Aorta (tissue), 5 donors: ENCODE measurements at regions not wholly inside any gene's neighbourhood (a gene's known extent, or its start where the extent isn't known, plus 50 kb on each side); places are given as distances from the start of the nearest gene placed in this dataset.
A peak's percentile ranks its signal among the peaks of the same experiment; 100 is the strongest.

ENCODE experiments used
- ATAC-seq: fragments of 200-7000 bp; cut with Tn5 transposase; one replicate; pipeline ENCODE4 v1.9.1; 2022; ENCODE audit warnings: moderate library complexity; ENCODE audit not compliant: low FRiP score
- DNase-seq, 2 donors: peaks; one replicate each; pipeline ENCODE4 v3.0.0-alpha.2; 2020
- H3K27ac ChIP-seq, 2 donors: one replicate each; pipeline ENCODE4 v1.5.1; 2013; ENCODE audit warnings: low read length in 2 of 2, mild to moderate bottlenecking in 2 of 2, moderate library complexity in 2 of 2, control low read depth in 1 of 2, inconsistent platforms in 1 of 2, low read depth in 1 of 2
- H3K27me3 ChIP-seq, 2 donors: one replicate each; pipeline ENCODE4 v1.6.1; 2013; ENCODE audit warnings: control low read depth in 1 of 2, low read length in 1 of 2, mild to moderate bottlenecking in 1 of 2, moderate library complexity in 1 of 2; ENCODE audit not compliant: insufficient read depth in 2 of 2, control insufficient read depth in 1 of 2
- H3K36me3 ChIP-seq, 2 donors: one replicate each; pipeline ENCODE4 v1.6.1; 2013; ENCODE audit warnings: control low read depth in 1 of 2, low read length in 1 of 2, mild to moderate bottlenecking in 1 of 2; ENCODE audit not compliant: insufficient read depth in 2 of 2, control insufficient read depth in 1 of 2
- H3K4me1 ChIP-seq, 2 donors: one replicate each; pipeline ENCODE4 v1.6.1; 2013; ENCODE audit warnings: low read length in 2 of 2, control low read depth in 1 of 2, mild to moderate bottlenecking in 1 of 2, moderate library complexity in 1 of 2; ENCODE audit not compliant: insufficient read depth in 2 of 2, control insufficient read depth in 1 of 2
- H3K4me3 ChIP-seq, 2 donors: one replicate each; pipeline ENCODE4 v1.5.1; 2013; ENCODE audit warnings: low read length in 2 of 2, control low read depth in 1 of 2, mild to moderate bottlenecking in 1 of 2
- H3K9me3 ChIP-seq: one replicate; pipeline ENCODE4 v1.6.1; 2013; ENCODE audit warnings: mild to moderate bottlenecking, low read length; ENCODE audit not compliant: control insufficient read depth
- WGBS, 2 donors: extraction: QIAGEN DNeasy Blood & Tissue Kit; methylation state at CpG; one replicate each; pipeline ENCODE4 v1.1.7; 2013; 5-methylcytosine and 5-hydroxymethylcytosine counted together
- intact Hi-C, 2 donors: fragments of 100-400 bp; cut with DNase I; formaldehyde crosslinking; loops; one replicate each; pipeline versions ENCODE4 v1.14.2 to v1.15.0; 2022
- donor health status: healthy with polysubstance abuse.
- donor health status: Bipolar disorder and iron deficiency.
- donor health status: DM: no; HTN: no; CAD: no.
- donor health status: DM: no; HTN: no; CAD: no.
- donor health status: DM: yes; HTN: yes; CAD: no.

GRCh38 chr6:159604443-159604956 is 88.5 kb downstream of the SOD2 start:
- H3K27ac ChIP-seq: no peak overlapping the region
- no peaks in the 10 kb centered on the region for H3K27me3 ChIP-seq
- WGBS, 2 donors: 78 to 85% methylated on average over 6 of the region's 6 CpGs
- intact Hi-C loops: no loop called here
- no peaks in the 10 kb centered on the region for H3K9me3 ChIP-seq
- no peak overlapping the region for H3K4me3 ChIP-seq
- H3K36me3 ChIP-seq: no peaks in the 10 kb centered on the region
- ATAC-seq: no peak
- DNase-seq: no peak
- H3K4me1 ChIP-seq: no peaks in the 10 kb centered on the region

GRCh38 chr6:159602431-159603041 is 90.5 kb downstream of the SOD2 start:
- intact Hi-C loops: no loop called here

GRCh38 chr6:159601211-159601610 is 91.8 kb downstream of the SOD2 start:
- 96 to 98% methylated on average over 6 of the region's 6 CpGs for WGBS, 2 donors
- no peak overlapping the region for H3K4me3 ChIP-seq
- no peak overlapping the region for H3K27ac ChIP-seq
- H3K27me3 ChIP-seq: no peaks in the 10 kb centered on the region
- DNase-seq (no peak), ATAC-seq (no peak)
- H3K9me3 ChIP-seq: no peaks in the 10 kb centered on the region
- intact Hi-C loops: no loop called here
- H3K36me3 ChIP-seq: no peaks in the 10 kb centered on the region
- H3K4me1 ChIP-seq: no peaks in the 10 kb centered on the region

More at GRCh38 chr6:159602431-159603041, 90.5 kb downstream of the SOD2 start:
- Histone ChIP-seq H3K4me1 (no peaks in the 10 kb centered on the region), H3K27me3 (no peaks in the 10 kb centered on the region), H3K36me3 (no peaks in the 10 kb centered on the region), H3K4me3 (no peak overlapping the region), H3K9me3 (no peaks in the 10 kb centered on the region), H3K27ac (peak overlapping the region in 1 of 2 donors; percentile 7)
- ATAC-seq (peak; percentile 46), DNase-seq (peak in 1 of 2 donors; percentile 50)
- 17 to 31% methylated on average over 23 of the region's 23 CpGs for WGBS, 2 donors

- intact Hi-C loops: loop anchor here in 1 of 2 donors (10.0 kb wide), 1 partner anchor 340 kb away; no protein-coding TSS in a partner anchor
- WGBS, 2 donors: 1 to 5% methylated on average over 3 of the region's 3 CpGs
- Histone ChIP-seq H3K27ac (peak overlapping the region in 1 of 2 donors; percentile 74), H3K9me3 (no peaks in the 10 kb centered on the region), H3K27me3 (no peaks in the 10 kb centered on the region), H3K36me3 (no peaks in the 10 kb centered on the region), H3K4me3 (no peak overlapping the region), H3K4me1 (peaks cover 4 to 5% of the 10 kb centered on the region in 2 donors)
- ATAC-seq (peak; percentile 72), DNase-seq (peak in 1 of 2 donors; percentile 60)
These were observed 97.9 kb downstream of the SOD2 start for GRCh38 chr6:159595173-159595572.

- DNase-seq: no peak
- ATAC-seq: peak; percentile 52
- H3K36me3 ChIP-seq: no peaks in the 10 kb centered on the region
- no peaks in the 10 kb centered on the region for H3K9me3 ChIP-seq
- no peaks in the 10 kb centered on the region for H3K27me3 ChIP-seq
- 1 to 4% methylated on average over 1 of the region's 1 CpG for WGBS, 2 donors
- intact Hi-C loops: loop anchor here in 1 of 2 donors (10.0 kb wide), 1 partner anchor 340 kb away; no protein-coding TSS in a partner anchor
- H3K27ac ChIP-seq: peak overlapping the region in 1 of 2 donors; percentile 83
- peaks cover 4 to 5% of the 10 kb centered on the region in 2 donors for H3K4me1 ChIP-seq
- H3K4me3 ChIP-seq: no peak overlapping the region
These were observed 98.3 kb downstream of the SOD2 start for GRCh38 chr6:159594750-159595117.

- 54 to 56% methylated on average over 7 of the region's 7 CpGs for WGBS, 2 donors
- DNase-seq: no peak
- Histone ChIP-seq H3K27ac (peak overlapping the region; percentile 1 to 83), H3K4me1 (peaks cover 4 to 5% of the 10 kb centered on the region in 2 donors), H3K9me3 (no peaks in the 10 kb centered on the region), H3K27me3 (no peaks in the 10 kb centered on the region), H3K4me3 (no peak overlapping the region), H3K36me3 (no peaks in the 10 kb centered on the region)
- intact Hi-C loops: loop anchor here in 1 of 2 donors (10.0 kb wide), 1 partner anchor 339 kb away; no protein-coding TSS in a partner anchor
- no peak for ATAC-seq
These were observed 98.8 kb downstream of the SOD2 start for GRCh38 chr6:159594106-159594749.

GRCh38 chr6:159590835-159591234 is 102.2 kb downstream of the SOD2 start:
- Histone ChIP-seq H3K4me1 (peaks cover under 1 to 5% of the 10 kb centered on the region in 2 donors), H3K27me3 (no peaks in the 10 kb centered on the region), H3K9me3 (no peaks in the 10 kb centered on the region), H3K36me3 (no peaks in the 10 kb centered on the region), H3K4me3 (no peak overlapping the region), H3K27ac (no peak overlapping the region)
- ATAC-seq (no peak), DNase-seq (no peak)
- intact Hi-C loops: loop anchor here in 1 of 2 donors (10.0 kb wide), 1 partner anchor 336 kb away; no protein-coding TSS in a partner anchor
- WGBS, 2 donors: 89% methylated on average over 5 of the region's 5 CpGs

GRCh38 chr6:159586684-159587083 is 106.4 kb downstream of the SOD2 start:
- WGBS, 2 donors: 92 to 97% methylated on average over 1 of the region's 1 CpG
- Histone ChIP-seq H3K27ac (no peak overlapping the region), H3K4me1 (no peaks in the 10 kb centered on the region), H3K4me3 (no peak overlapping the region), H3K36me3 (no peaks in the 10 kb centered on the region), H3K9me3 (no peaks in the 10 kb centered on the region), H3K27me3 (no peaks in the 10 kb centered on the region)
- DNase-seq (no peak), ATAC-seq (no peak)
- intact Hi-C loops: no loop called here
